ENCODE measurements at regions not wholly inside any gene's neighbourhood (a gene's known extent, or its start where the extent isn't known, plus 50 kb on each side); places are given as distances from the start of the nearest gene placed in this dataset.

- Histone ChIP-seq H3K27ac (no peak overlapping the region), H3K4me3 (no peak overlapping the region)
- peak; percentile 66 for DNase-seq (ENCODE audit: low spot score)
- no peak for TF ChIP-seq CTCF (IDR thresholded peaks at IDR 0.05)
Observed at GRCh38 chr22:48238966-48239365, 1476.5 kb downstream of the TBC1D22A start.

- TF ChIP-seq CTCF (IDR thresholded peaks at IDR 0.05): no peak
- DNase-seq (ENCODE audit: low spot score): peak; percentile 56
- H3K4me3 ChIP-seq: no peak overlapping the region
Observed at GRCh38 chr22:48238284-48238915, 1476.0 kb downstream of the TBC1D22A start.

GRCh38 chr22:48237466-48238283, 1475.2 kb downstream of the TBC1D22A start:
- DNase-seq (ENCODE audit: low spot score): peak; percentile 52
- no peak overlapping the region for H3K27ac ChIP-seq
- no peak for TF ChIP-seq CTCF (IDR thresholded peaks at IDR 0.05)
- H3K4me3 ChIP-seq: no peak overlapping the region

More at GRCh38 chr22:48238284-48238915, 1476.0 kb downstream of the TBC1D22A start:
- H3K27ac ChIP-seq: no peak overlapping the region

GRCh38 chr22:48236261-48236660, 1473.8 kb downstream of the TBC1D22A start:
- no peak overlapping the region for H3K4me3 ChIP-seq
- no peak for TF ChIP-seq CTCF (IDR thresholded peaks at IDR 0.05)
- DNase-seq (ENCODE audit: low spot score): no peak
- no peak overlapping the region for H3K27ac ChIP-seq

- DNase-seq (ENCODE audit: low spot score): no peak
- no peak for TF ChIP-seq CTCF (IDR thresholded peaks at IDR 0.05)
- H3K27ac ChIP-seq: no peak overlapping the region
- no peak overlapping the region for H3K4me3 ChIP-seq
Observed at GRCh38 chr22:48235744-48236143, 1473.3 kb downstream of the TBC1D22A start.

- no peak for TF ChIP-seq CTCF (IDR thresholded peaks at IDR 0.05)
- Histone ChIP-seq H3K27ac (no peak overlapping the region), H3K4me3 (no peak overlapping the region)
- peak; percentile 49 for DNase-seq (ENCODE audit: low spot score)
Observed at GRCh38 chr22:48234011-48234410, 1471.6 kb downstream of the TBC1D22A start.

GRCh38 chr22:48233586-48233985, 1471.1 kb downstream of the TBC1D22A start:
- Histone ChIP-seq H3K27ac (no peak overlapping the region), H3K4me3 (no peak overlapping the region)
- no peak for TF ChIP-seq CTCF (IDR thresholded peaks at IDR 0.05)
- no peak for DNase-seq (ENCODE audit: low spot score)
